Calu3 (cell line): ENCODE measurements at regions not wholly inside any gene's neighbourhood (a gene's known extent, or its start where the extent isn't known, plus 50 kb on each side); places are given as distances from the start of the nearest gene placed in this dataset.

ENCODE experiments used
- BruUV-seq: library from RNA; stranded (reverse); fragments of 400-500 nt; replicated peaks from 2 replicates; lab custom pipeline; 2021; lab: Mats Ljungman, UMichigan
- CTCF ChIA-PET: fragments of 300-600 bp; sonication (Branson Sonifier 250); formaldehyde crosslinking; loops from one replicate; lab custom pipeline; 2022; ENCODE audit warnings: antibody characterized with exemption; lab: Charles Lee
- DNase-seq: peaks from one replicate; pipeline ENCODE4 v3.0.0; 2022
- H3K27ac Mint-ChIP-seq: one replicate; pipeline ENCODE4 v1.8.0; 2022; ENCODE audit warnings: mixed read lengths; ENCODE audit not compliant: unreplicated experiment
- H3K27me3 Mint-ChIP-seq: one replicate; pipeline ENCODE4 v1.8.0; 2022; ENCODE audit warnings: mixed read lengths; ENCODE audit not compliant: unreplicated experiment
- H3K36me3 Mint-ChIP-seq: one replicate; pipeline ENCODE4 v1.8.0; 2022; ENCODE audit warnings: mild to moderate bottlenecking, moderate library complexity, mixed read lengths; ENCODE audit not compliant: insufficient read depth, unreplicated experiment
- H3K4me1 Mint-ChIP-seq: one replicate; pipeline ENCODE4 v1.8.0; 2022; ENCODE audit warnings: mild to moderate bottlenecking, low read depth, mixed read lengths; ENCODE audit not compliant: unreplicated experiment
- H3K4me3 Mint-ChIP-seq: one replicate; pipeline ENCODE4 v1.8.0; 2022; ENCODE audit warnings: mild to moderate bottlenecking, low read depth, moderate library complexity, mixed read lengths; ENCODE audit not compliant: unreplicated experiment
- H3K9me3 Mint-ChIP-seq: one replicate; pipeline ENCODE4 v1.8.0; 2022; ENCODE audit warnings: low read depth, mixed read lengths; ENCODE audit not compliant: unreplicated experiment
- CTCF ChIP-seq: fragments of 200-600 bp; IDR thresholded peaks from one replicate; pipeline ENCODE4 v1.8.0; 2022; ENCODE audit warnings: antibody characterized with exemption; ENCODE audit not compliant: unreplicated experiment
- intact Hi-C: fragments of 100-400 bp; cut with micrococcal nuclease; formaldehyde crosslinking; loops from one replicate; pipeline ENCODE4 v1.10.0; 2022; ENCODE audit not compliant: unreplicated experiment

GRCh38 chr3:88221726-88222125 is 72.0 kb downstream of the C3orf38 start:
- Mint-ChIP-seq H3K27me3 (no peaks in the 10 kb centered on the region), H3K27ac (no peak overlapping the region), H3K9me3 (no peaks in the 10 kb centered on the region), H3K4me1 (no peaks in the 10 kb centered on the region), H3K36me3 (no peaks in the 10 kb centered on the region), H3K4me3 (no peak overlapping the region)
- TF ChIP-seq CTCF, result no peak
- CTCF ChIA-PET, result no interaction called here
- intact Hi-C loops, result no loop called here
- no TSS peak for BruUV-seq
- DNase-seq, result no peak

DNA sequence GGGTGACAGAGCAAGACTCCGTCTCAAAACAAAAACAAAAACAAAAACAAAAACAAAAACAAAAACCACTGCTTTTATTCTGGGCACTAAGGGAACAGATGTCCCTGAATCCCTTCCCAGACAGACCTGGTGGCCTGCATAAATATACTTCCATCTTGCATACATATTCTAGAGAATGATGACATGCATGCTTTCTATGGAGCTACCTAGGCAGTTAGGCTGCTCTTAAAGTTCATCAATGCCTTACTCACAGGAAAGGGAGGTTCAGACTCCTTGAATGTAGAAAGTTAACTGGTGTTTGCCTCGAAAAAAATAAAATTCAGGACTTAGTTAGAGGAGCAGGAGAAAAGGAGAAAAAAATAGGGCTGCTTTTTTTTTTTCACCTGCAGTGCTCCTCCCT is 72.6 kb downstream of the C3orf38 start:
- no peak for DNase-seq
- Mint-ChIP-seq H3K4me1 (no peaks in the 10 kb centered on the region), H3K36me3 (no peaks in the 10 kb centered on the region), H3K27me3 (no peaks in the 10 kb centered on the region), H3K4me3 (no peak overlapping the region), H3K9me3 (no peaks in the 10 kb centered on the region), H3K27ac (no peak overlapping the region)
- no TSS peak for BruUV-seq
- intact Hi-C loops, result no loop called here
- CTCF ChIA-PET, result no interaction called here
- no peak for TF ChIP-seq CTCF

DNA sequence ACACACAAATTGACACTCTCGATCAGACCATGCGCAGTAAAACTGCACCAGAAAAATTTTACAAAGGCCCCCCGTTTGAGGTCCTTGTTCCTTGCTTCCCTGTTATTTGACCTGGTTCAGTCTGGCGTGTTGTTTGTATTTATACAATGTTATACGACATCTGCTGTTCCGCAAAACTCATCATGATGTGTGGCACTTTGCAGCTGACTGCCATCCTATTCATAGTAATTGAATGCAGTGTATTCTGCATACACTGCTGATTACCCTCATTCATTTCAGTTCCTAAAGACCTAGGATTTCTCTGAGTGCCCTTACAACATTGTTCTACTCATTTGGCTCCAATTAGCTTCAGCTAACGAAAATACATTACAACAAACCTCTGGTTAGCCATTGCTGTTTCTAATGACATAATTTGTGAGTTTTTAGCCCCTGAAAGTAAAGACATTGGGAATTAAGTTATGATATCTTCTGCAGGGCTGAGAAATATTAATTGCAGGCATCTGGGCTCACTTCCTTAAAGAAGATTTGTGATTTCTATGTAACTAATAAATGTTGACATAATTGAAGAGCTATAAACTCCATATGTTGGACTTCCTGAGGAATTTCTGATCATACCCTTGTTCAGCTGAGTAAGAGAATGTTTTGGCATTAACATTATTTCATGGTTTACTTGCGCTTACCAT is 75.7 kb downstream of the C3orf38 start:
- CTCF ChIA-PET, result no interaction called here
- Mint-ChIP-seq H3K27me3 (no peaks in the 10 kb centered on the region), H3K9me3 (no peaks in the 10 kb centered on the region), H3K4me3 (no peak overlapping the region), H3K36me3 (no peaks in the 10 kb centered on the region), H3K4me1 (no peaks in the 10 kb centered on the region), H3K27ac (no peak overlapping the region)
- BruUV-seq, result no TSS peak
- no peak for TF ChIP-seq CTCF
- intact Hi-C loops, result no loop called here
- no peak for DNase-seq

DNA sequence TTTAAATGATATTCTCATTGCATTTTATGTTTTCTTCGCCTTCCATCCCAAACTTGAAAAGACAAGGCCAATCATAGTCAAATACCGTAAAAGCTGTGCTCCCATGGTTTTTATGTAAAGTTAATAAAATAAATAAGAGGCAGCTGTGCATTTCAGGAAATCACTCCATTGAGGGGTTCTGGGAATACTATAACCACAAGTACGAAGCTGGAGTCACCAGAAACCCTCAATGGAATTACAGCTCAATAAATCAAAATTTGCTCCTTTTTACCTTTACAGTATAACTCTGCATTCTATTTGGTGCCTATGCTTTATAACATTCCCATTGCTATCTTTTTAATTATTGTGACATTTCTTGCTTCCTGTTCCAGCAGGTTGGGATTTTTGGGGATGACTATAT is 77.2 kb downstream of the C3orf38 start:
- no peaks in the 10 kb centered on the region for H3K36me3 Mint-ChIP-seq
- H3K4me3 Mint-ChIP-seq, result no peak overlapping the region
- H3K4me1 Mint-ChIP-seq, result no peaks in the 10 kb centered on the region
- no peak for DNase-seq
- no peaks in the 10 kb centered on the region for H3K27me3 Mint-ChIP-seq
- BruUV-seq, result no TSS peak
- H3K27ac Mint-ChIP-seq, result no peak overlapping the region
- TF ChIP-seq CTCF, result no peak
- CTCF ChIA-PET, result no interaction called here
- no peaks in the 10 kb centered on the region for H3K9me3 Mint-ChIP-seq
- intact Hi-C loops, result no loop called here
